CD4-positive, alpha-beta memory T cell (primary cell): ENCODE measurements at regions not wholly inside any gene's neighbourhood (a gene's known extent, or its start where the extent isn't known, plus 50 kb on each side); places are given as distances from the start of the nearest gene placed in this dataset.

ENCODE experiments used
- CTCF ChIA-PET: fragments of 350-600 bp; sonication (Branson Sonifier 250); formaldehyde crosslinking; loops from one replicate; lab custom pipeline; 2021; ENCODE audit warnings: inconsistent platforms; ENCODE audit not compliant: partially characterized antibody; lab: Charles Lee
- POLR2A ChIA-PET: fragments of 350-600 bp; sonication (Branson Sonifier 250); formaldehyde crosslinking; loops from one replicate; lab custom pipeline; 2021; ENCODE audit not compliant: partially characterized antibody; lab: Charles Lee
- DNase-seq, 5 donors: peaks; one replicate each; pipeline versions ENCODE4 v3.0.0 to v3.0.0-alpha.2; 2020 to 2022; ENCODE audit warnings: mixed read lengths in 1 of 5
- H3K27ac ChIP-seq: one replicate; pipeline ENCODE4 v1.7.0; 2013; ENCODE audit warnings: low read depth, low read length
- H3K27me3 ChIP-seq: 2 replicates; pipeline ENCODE4 v1.7.0; 2013; ENCODE audit warnings: mild to moderate bottlenecking, low read length, moderate library complexity; ENCODE audit not compliant: insufficient read depth
- H3K36me3 ChIP-seq: 2 replicates; pipeline ENCODE4 v1.7.0; 2013; ENCODE audit warnings: mild to moderate bottlenecking, low read length, moderate library complexity; ENCODE audit not compliant: insufficient read depth
- H3K4me1 ChIP-seq: 2 replicates; pipeline ENCODE4 v1.7.0; 2013; ENCODE audit warnings: mild to moderate bottlenecking, low read length, moderate library complexity; ENCODE audit not compliant: insufficient read depth
- H3K4me3 ChIP-seq, 2 donors: one replicate each; pipeline ENCODE4 v1.7.0; 2013; ENCODE audit warnings: low read length in 2 of 2, mild to moderate bottlenecking in 1 of 2
- H3K9me3 ChIP-seq, 2 donors: one replicate each; pipeline ENCODE4 v1.7.0; 2013; ENCODE audit warnings: low read length in 2 of 2, control low read depth in 1 of 2; ENCODE audit not compliant: control insufficient read depth in 1 of 2
- H3K27ac Mint-ChIP-seq, 7 donors: one replicate each; pipeline ENCODE4 v1.8.0; 2020 to 2021; ENCODE audit warnings: mixed read lengths in 7 of 7, mild to moderate bottlenecking in 6 of 7, inconsistent platforms in 3 of 7, moderate library complexity in 3 of 7
- H3K27me3 Mint-ChIP-seq, 2 donors: one replicate each; pipeline ENCODE4 v1.8.0; 2020 to 2021; ENCODE audit warnings: mixed read lengths in 2 of 2
- H3K36me3 Mint-ChIP-seq, 2 donors: one replicate each; pipeline ENCODE4 v1.8.0; 2020 to 2021; ENCODE audit warnings: mixed read lengths in 2 of 2, inconsistent platforms in 1 of 2, mild to moderate bottlenecking in 1 of 2
- H3K4me1 Mint-ChIP-seq, 4 donors: one replicate each; pipeline ENCODE4 v1.8.0; 2020 to 2021; ENCODE audit warnings: mixed read lengths in 4 of 4, mild to moderate bottlenecking in 1 of 4
- H3K4me3 Mint-ChIP-seq, 8 donors: one replicate each; pipeline ENCODE4 v1.8.0; 2020 to 2021; ENCODE audit warnings: mixed read lengths in 8 of 8, mild to moderate bottlenecking in 7 of 8, moderate library complexity in 6 of 8, inconsistent platforms in 3 of 8
- H3K9me3 Mint-ChIP-seq, 8 donors: one replicate each; pipeline ENCODE4 v1.8.0; 2020 to 2021; ENCODE audit warnings: mixed read lengths in 8 of 8, mild to moderate bottlenecking in 5 of 8, inconsistent platforms in 3 of 8, moderate library complexity in 1 of 8
- intact Hi-C: fragments of 100-400 bp; cut with micrococcal nuclease; formaldehyde crosslinking; loops from one replicate; pipeline ENCODE4 v1.15.1; 2023

DNA sequence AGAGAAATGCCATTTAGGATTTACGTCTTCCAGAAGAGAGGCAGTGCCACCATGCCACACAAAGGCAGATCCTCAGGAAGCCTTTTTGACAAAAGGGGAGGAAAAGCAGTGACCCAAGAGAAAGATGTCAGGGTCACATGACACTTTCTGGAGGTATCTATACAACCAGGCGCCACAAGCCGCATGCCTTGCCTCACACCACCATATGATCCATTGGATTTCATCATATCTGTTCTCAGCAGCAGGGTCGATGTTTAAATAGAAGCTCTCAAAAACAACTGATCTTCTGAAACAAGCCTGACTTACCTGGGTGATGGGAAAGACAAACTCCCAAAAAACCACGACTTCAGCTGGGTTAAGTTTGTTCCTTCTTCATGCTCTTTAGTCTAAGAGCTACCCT, 52.5 kb upstream of the UNC5B start:
- H3K27ac ChIP-seq = no peak overlapping the region
- Mint-ChIP-seq H3K27ac (no peak overlapping the region), H3K36me3 (no peaks in the 10 kb centered on the region), H3K4me3 (no peak overlapping the region), H3K4me1 (no peaks in the 10 kb centered on the region), H3K27me3 (peaks cover 1 to 3% of the 10 kb centered on the region in 2 donors), H3K9me3 (peaks cover 0 to 3% (median 0%) of the 10 kb centered on the region in 8 donors)
- intact Hi-C loops = no loop called here
- DNase-seq = no peak
- CTCF ChIA-PET = no interaction called here
- POLR2A ChIA-PET = no interaction called here
- no peaks in the 10 kb centered on the region for H3K36me3 ChIP-seq
- H3K4me1 ChIP-seq = no peaks in the 10 kb centered on the region
- no peak overlapping the region for H3K4me3 ChIP-seq
- H3K27me3 ChIP-seq = no peaks in the 10 kb centered on the region
- no peaks in the 10 kb centered on the region for H3K9me3 ChIP-seq

DNA sequence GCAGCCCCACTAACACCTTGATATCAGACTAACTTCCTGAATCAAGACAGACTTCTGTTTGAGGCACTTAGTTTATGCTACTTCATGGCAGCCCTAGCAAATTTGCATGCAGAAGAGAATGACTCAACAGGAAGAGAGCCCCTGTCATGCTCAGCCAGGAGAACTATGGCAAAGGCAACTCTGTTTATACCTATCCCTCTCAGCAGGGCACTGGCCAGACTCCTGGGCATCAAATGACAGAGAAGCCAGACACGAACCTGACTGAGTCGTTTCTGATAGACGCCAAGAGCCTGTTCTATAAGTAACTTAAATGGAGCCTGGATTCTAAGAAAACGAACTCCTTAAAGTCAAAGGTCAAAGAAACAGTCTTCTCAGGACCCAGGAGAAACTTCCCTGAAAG, 50.9 kb upstream of the UNC5B start:
- no peaks in the 10 kb centered on the region for H3K4me1 Mint-ChIP-seq
- no peaks in the 10 kb centered on the region for H3K4me1 ChIP-seq
- no peaks in the 10 kb centered on the region for H3K27me3 ChIP-seq
- CTCF ChIA-PET = no interaction called here
- POLR2A ChIA-PET = no interaction called here
- peaks cover 3 to 10% of the 10 kb centered on the region in 2 donors for H3K27me3 Mint-ChIP-seq
- H3K4me3 Mint-ChIP-seq = no peak overlapping the region
- H3K4me3 ChIP-seq = no peak overlapping the region
- no peaks in the 10 kb centered on the region for H3K36me3 Mint-ChIP-seq
- H3K9me3 ChIP-seq = no peaks in the 10 kb centered on the region
- no peaks in the 10 kb centered on the region for H3K36me3 ChIP-seq
- H3K9me3 Mint-ChIP-seq = peaks cover 0 to 3% (median 0%) of the 10 kb centered on the region in 8 donors
- DNase-seq = no peak
- no peak overlapping the region for H3K27ac ChIP-seq
- H3K27ac Mint-ChIP-seq = no peak overlapping the region
- intact Hi-C loops = no loop called here
